Breast epithelium (tissue), 3 donors: ENCODE measurements at regions not wholly inside any gene's neighbourhood (a gene's known extent, or its start where the extent isn't known, plus 50 kb on each side); places are given as distances from the start of the nearest gene placed in this dataset.

ENCODE experiments used
- POLR2A ChIP-seq: fragments of 450-650 bp; IDR thresholded peaks from one replicate; pipeline ENCODE4 v1.6.1; 2016; ENCODE audit warnings: antibody characterized with exemption, mild to moderate bottlenecking, moderate library complexity
- TF ChIP-seq, protein P1 (sequence below), 3 donors: fragments of 450-650 bp; IDR thresholded peaks; one replicate each; pipeline ENCODE4 v1.5.1; 2016 to 2017; ENCODE audit warnings: antibody characterized with exemption in 3 of 3, mild to moderate bottlenecking in 3 of 3, moderate library complexity in 3 of 3

DNA sequence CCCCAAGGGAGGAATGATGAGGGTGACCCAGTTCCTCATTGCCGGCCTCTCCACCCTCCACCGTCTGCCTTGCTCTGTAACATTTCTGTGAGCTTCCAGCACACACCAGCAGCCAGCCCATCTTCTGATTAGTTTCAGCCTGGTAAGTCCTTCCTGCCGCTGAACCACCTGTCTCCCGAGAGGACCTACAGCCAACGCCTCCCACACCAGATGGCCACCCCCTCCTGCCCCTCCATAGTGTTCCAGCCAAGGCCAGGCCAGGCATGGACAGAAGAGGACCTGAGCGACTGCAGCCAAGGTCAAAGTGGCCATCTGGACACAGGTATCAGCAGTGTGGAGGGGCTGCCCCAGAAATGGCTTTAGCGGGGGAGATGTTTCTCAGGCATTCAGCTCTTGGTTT is 170.7 kb upstream of the CTBP2 start:
- no peak for TF ChIP-seq POLR2A
- TF ChIP-seq, protein P1, sequence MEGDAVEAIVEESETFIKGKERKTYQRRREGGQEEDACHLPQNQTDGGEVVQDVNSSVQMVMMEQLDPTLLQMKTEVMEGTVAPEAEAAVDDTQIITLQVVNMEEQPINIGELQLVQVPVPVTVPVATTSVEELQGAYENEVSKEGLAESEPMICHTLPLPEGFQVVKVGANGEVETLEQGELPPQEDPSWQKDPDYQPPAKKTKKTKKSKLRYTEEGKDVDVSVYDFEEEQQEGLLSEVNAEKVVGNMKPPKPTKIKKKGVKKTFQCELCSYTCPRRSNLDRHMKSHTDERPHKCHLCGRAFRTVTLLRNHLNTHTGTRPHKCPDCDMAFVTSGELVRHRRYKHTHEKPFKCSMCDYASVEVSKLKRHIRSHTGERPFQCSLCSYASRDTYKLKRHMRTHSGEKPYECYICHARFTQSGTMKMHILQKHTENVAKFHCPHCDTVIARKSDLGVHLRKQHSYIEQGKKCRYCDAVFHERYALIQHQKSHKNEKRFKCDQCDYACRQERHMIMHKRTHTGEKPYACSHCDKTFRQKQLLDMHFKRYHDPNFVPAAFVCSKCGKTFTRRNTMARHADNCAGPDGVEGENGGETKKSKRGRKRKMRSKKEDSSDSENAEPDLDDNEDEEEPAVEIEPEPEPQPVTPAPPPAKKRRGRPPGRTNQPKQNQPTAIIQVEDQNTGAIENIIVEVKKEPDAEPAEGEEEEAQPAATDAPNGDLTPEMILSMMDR (IDR thresholded peaks at IDR 0.05): no peak
